C4-2B (cell line): ENCODE measurements at regions not wholly inside any gene's neighbourhood (a gene's known extent, or its start where the extent isn't known, plus 50 kb on each side); places are given as distances from the start of the nearest gene placed in this dataset.

Experiments used
- ZFX ChIP-seq: fragments of 450-650 bp; IDR thresholded peaks from 2 replicates; pipeline ENCODE4 v1.6.1; 2017
- TF ChIP-seq, protein P1 (sequence below): fragments of 450-650 bp; conservative IDR thresholded peaks from 2 replicates; pipeline ENCODE4 v1.5.1; 2017; ENCODE audit warnings: mild to moderate bottlenecking

- TF ChIP-seq, protein P1, sequence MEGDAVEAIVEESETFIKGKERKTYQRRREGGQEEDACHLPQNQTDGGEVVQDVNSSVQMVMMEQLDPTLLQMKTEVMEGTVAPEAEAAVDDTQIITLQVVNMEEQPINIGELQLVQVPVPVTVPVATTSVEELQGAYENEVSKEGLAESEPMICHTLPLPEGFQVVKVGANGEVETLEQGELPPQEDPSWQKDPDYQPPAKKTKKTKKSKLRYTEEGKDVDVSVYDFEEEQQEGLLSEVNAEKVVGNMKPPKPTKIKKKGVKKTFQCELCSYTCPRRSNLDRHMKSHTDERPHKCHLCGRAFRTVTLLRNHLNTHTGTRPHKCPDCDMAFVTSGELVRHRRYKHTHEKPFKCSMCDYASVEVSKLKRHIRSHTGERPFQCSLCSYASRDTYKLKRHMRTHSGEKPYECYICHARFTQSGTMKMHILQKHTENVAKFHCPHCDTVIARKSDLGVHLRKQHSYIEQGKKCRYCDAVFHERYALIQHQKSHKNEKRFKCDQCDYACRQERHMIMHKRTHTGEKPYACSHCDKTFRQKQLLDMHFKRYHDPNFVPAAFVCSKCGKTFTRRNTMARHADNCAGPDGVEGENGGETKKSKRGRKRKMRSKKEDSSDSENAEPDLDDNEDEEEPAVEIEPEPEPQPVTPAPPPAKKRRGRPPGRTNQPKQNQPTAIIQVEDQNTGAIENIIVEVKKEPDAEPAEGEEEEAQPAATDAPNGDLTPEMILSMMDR: no peak
- no peak for TF ChIP-seq ZFX
Observed at GRCh38 chr3:22730701-22731100, 472.4 kb upstream of the UBE2E2 start.
